Lower lobe of right lung (tissue), 2 donors: ENCODE measurements at regions not wholly inside any gene's neighbourhood (a gene's known extent, or its start where the extent isn't known, plus 50 kb on each side); places are given as distances from the start of the nearest gene placed in this dataset.

Experiments
- ATAC-seq, 2 donors: fragments of 200-7000 bp; cut with Tn5 transposase; one replicate each; pipeline ENCODE4 v1.9.1; 2020 to 2022; ENCODE audit warnings: mild to moderate bottlenecking in 2 of 2, moderate library complexity in 2 of 2
- DNase-seq: peaks from one replicate; pipeline ENCODE4 v3.0.0-alpha.2; 2020
- H3K27ac ChIP-seq: fragments of 200-600 bp; one replicate; pipeline ENCODE4 v1.8.0; 2022
- H3K27me3 ChIP-seq: fragments of 200-600 bp; one replicate; pipeline ENCODE4 v1.8.0; 2022; ENCODE audit warnings: low read depth
- H3K36me3 ChIP-seq: fragments of 200-600 bp; one replicate; pipeline ENCODE4 v1.8.0; 2022; ENCODE audit warnings: mild to moderate bottlenecking
- H3K4me1 ChIP-seq: fragments of 200-600 bp; one replicate; pipeline ENCODE4 v1.8.0; 2022
- H3K4me3 ChIP-seq: fragments of 200-600 bp; one replicate; pipeline ENCODE4 v1.8.0; 2022; ENCODE audit warnings: mild to moderate bottlenecking
- H3K9me3 ChIP-seq: fragments of 200-600 bp; one replicate; pipeline ENCODE4 v1.8.0; 2022
- intact Hi-C: fragments of 100-400 bp; cut with DNase I; formaldehyde crosslinking; loops from one replicate; pipeline ENCODE4 v1.11.0; 2022
- TF ChIP-seq, protein P1 (sequence below): fragments of 200-600 bp; IDR thresholded peaks from one replicate; pipeline ENCODE4 v1.8.0; 2022; ENCODE audit warnings: antibody characterized with exemption, mild to moderate bottlenecking
- donor health status: DM: no; HTN: yes; CAD: no; lungs with severe emphysema.

DNA sequence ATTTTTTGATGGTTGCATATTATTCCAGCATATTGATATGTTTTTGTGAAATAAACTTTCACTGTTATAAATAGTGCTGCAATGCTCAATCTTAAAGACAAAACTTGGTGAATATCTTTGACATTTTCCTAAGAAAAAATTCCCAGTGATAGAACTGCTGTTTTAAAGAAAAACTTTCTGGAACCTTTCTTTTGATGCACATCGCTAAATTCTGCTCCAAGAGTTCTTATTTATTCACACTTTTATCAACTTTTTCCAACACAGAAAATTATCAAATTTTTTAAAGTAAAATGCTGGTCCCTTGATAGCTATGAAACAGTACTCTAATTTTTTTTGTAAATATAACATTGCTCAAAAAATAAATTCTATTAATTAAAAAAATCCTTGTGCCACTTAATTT is 196.6 kb downstream of the HS3ST3A1 start:
- Histone ChIP-seq H3K36me3 (no peaks in the 10 kb centered on the region), H3K4me3 (no peak overlapping the region), H3K4me1 (no peaks in the 10 kb centered on the region), H3K9me3 (no peaks in the 10 kb centered on the region), H3K27ac (no peak overlapping the region), H3K27me3 (no peaks in the 10 kb centered on the region)
- TF ChIP-seq, protein P1, sequence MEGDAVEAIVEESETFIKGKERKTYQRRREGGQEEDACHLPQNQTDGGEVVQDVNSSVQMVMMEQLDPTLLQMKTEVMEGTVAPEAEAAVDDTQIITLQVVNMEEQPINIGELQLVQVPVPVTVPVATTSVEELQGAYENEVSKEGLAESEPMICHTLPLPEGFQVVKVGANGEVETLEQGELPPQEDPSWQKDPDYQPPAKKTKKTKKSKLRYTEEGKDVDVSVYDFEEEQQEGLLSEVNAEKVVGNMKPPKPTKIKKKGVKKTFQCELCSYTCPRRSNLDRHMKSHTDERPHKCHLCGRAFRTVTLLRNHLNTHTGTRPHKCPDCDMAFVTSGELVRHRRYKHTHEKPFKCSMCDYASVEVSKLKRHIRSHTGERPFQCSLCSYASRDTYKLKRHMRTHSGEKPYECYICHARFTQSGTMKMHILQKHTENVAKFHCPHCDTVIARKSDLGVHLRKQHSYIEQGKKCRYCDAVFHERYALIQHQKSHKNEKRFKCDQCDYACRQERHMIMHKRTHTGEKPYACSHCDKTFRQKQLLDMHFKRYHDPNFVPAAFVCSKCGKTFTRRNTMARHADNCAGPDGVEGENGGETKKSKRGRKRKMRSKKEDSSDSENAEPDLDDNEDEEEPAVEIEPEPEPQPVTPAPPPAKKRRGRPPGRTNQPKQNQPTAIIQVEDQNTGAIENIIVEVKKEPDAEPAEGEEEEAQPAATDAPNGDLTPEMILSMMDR = no peak
- DNase-seq (no peak), ATAC-seq (no peak)
- intact Hi-C loops = no loop called here

DNA sequence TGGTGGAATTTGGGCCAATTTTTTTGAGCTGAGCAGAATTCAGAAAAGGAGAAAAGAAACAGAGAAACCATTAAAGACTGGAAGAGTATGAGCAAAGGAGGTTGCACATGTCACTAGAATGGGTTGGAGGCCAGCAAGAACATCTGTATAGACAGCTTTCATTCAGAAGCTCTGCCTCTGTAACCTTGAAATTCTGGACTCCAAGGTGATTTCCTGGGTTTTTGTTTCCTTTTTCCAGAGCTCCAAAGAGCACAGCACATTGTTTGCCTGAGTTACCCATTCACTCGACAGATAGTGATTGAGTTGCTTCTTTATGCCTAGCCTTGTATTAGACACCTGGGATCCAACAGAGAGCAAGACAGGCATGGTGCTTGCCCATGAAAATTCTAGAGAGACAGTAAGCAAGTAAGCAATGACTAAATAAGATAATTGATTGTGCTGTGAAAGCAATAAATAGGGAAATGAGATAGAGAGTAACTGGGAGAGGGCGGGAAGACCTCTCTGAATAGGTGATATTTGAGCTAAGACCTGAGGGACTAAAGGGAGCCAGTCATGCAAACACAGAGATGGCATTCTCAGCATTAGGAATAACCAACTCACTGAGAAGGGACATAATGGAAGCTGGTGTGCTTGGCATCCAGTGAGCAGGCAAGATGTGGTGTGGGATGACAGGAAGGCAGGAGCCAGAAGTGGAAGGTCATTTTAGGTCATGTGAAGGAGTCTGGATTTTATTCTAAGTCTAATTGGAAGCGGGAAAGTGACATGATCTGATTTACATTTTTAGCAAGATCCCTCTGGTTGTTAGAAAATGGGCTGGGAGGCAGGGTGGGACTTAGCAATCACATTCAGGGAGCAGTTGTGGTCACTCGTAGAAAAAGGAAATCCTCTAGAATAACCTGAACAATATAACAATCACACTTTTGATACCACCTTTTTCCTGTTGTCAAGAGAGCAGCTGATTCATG is 197.5 kb downstream of the HS3ST3A1 start:
- no peaks in the 10 kb centered on the region for H3K36me3 ChIP-seq
- ATAC-seq = no peak
- no peaks in the 10 kb centered on the region for H3K4me1 ChIP-seq
- intact Hi-C loops = no loop called here
- no peaks in the 10 kb centered on the region for H3K27me3 ChIP-seq
- H3K4me3 ChIP-seq = no peak overlapping the region
- no peaks in the 10 kb centered on the region for H3K9me3 ChIP-seq
- DNase-seq = no peak
- no peak overlapping the region for H3K27ac ChIP-seq
- TF ChIP-seq, protein P1 = no peak

- Histone ChIP-seq H3K36me3 (no peaks in the 10 kb centered on the region), H3K9me3 (no peaks in the 10 kb centered on the region), H3K4me3 (no peak overlapping the region), H3K27me3 (no peaks in the 10 kb centered on the region), H3K4me1 (no peaks in the 10 kb centered on the region), H3K27ac (no peak overlapping the region)
- TF ChIP-seq, protein P1 = no peak
- intact Hi-C loops = no loop called here
- ATAC-seq = no peak
- no peak for DNase-seq
Observed at GRCh38 chr17:13400491-13400890, 201.2 kb downstream of the HS3ST3A1 start.

DNA sequence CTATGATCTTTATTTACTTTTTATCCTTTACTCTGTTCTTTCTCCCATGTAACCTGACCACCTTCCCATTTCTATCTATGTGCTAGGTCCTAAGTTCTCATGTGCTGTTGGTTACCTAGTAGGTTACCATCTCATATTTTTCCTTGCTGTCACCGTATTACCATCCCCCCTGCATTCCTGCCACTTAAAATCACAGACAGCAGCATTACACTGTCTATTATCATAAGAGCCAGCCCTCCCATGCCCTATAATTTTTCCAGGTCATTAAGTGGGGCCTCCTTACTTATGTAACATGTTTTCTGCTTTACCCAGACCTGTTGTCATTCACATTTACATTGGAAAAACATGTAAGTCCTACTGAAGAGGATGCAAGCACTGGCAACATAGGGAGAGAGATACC is 202.9 kb downstream of the HS3ST3A1 start:
- peaks cover 5% of the 10 kb centered on the region for H3K4me1 ChIP-seq
- no peak overlapping the region for H3K27ac ChIP-seq
- H3K36me3 ChIP-seq = no peaks in the 10 kb centered on the region
- H3K27me3 ChIP-seq = no peaks in the 10 kb centered on the region
- intact Hi-C loops = no loop called here
- H3K4me3 ChIP-seq = no peak overlapping the region
- TF ChIP-seq, protein P1 = no peak
- ATAC-seq = no peak
- DNase-seq = no peak
- no peaks in the 10 kb centered on the region for H3K9me3 ChIP-seq

DNA sequence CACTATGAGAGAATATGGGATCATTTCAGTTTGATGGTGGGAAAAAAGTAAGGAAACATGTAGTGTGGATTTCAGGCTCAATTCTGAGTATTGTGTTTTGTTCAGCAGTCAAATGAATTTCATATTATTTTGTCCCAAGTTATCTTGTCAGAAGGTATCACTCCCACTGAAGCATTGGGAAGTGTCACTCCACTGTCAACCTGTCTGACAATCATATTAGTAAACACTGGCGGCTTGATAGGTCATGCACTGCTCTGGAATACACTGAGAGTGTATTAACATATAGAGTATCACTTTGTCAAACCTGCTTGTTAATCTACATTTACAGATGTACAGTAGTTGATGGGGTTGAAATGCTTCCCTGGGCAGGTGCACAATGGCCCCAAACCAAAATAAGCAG is 203.6 kb downstream of the HS3ST3A1 start:
- no peak overlapping the region for H3K27ac ChIP-seq
- TF ChIP-seq, protein P1 = no peak
- H3K36me3 ChIP-seq = no peaks in the 10 kb centered on the region
- H3K27me3 ChIP-seq = no peaks in the 10 kb centered on the region
- H3K9me3 ChIP-seq = no peaks in the 10 kb centered on the region
- H3K4me1 ChIP-seq = peaks cover 5% of the 10 kb centered on the region
- ATAC-seq (no peak), DNase-seq (no peak)
- H3K4me3 ChIP-seq = no peak overlapping the region
- intact Hi-C loops = no loop called here
